ENCODE measurements at regions not wholly inside any gene's neighbourhood (a gene's known extent, or its start where the extent isn't known, plus 50 kb on each side); places are given as distances from the start of the nearest gene placed in this dataset.

GRCh38 chr12:115438314-115438713 is 754.3 kb upstream of the TBX3 start:
- no TSS peak for BruUV-seq (replicated peaks)
- in situ Hi-C loops (cut with MboI) (no loop called here), intact Hi-C loops (cut with micrococcal nuclease) (no loop called here)
- ATAC-seq: no peak
- Histone ChIP-seq H3K9me3 (replicated peaks; ENCODE audit: control insufficient read depth, insufficient read depth, low read depth, low read length) (no peaks in the 10 kb centered on the region), H4K20me1 (replicated peaks; ENCODE audit: control insufficient read depth, insufficient read depth, low read length) (no peaks in the 10 kb centered on the region; the same call in 1 of the 2 replicates), H3K27me3 (ENCODE audit: control insufficient read depth in 2 of 2, insufficient read depth in 2 of 2, low read length in 2 of 2) (no peaks in the 10 kb centered on the region; a peak in 1 of 5 replicates), H3K4me2 (ENCODE audit: insufficient read depth, low read length) (no peak overlapping the region), H3K4me1 (replicated peaks in 1 of 2; ENCODE audit: control insufficient read depth in 2 of 2, insufficient read depth in 2 of 2, low read length in 2 of 2) (no peaks in the 10 kb centered on the region), H2AFZ (ENCODE audit: low read depth, low read length) (no peak overlapping the region), H3K79me2 (ENCODE audit: control insufficient read depth, insufficient read depth, low read length) (no peaks in the 10 kb centered on the region), H3K36me3 (ENCODE audit: control insufficient read depth, insufficient read depth, low read length) (no peaks in the 10 kb centered on the region), H3K4me3 (no peak overlapping the region), H3K27ac (ENCODE audit: extremely low read depth, low read depth, low read length) (no peak overlapping the region), H3K9me1 (ENCODE audit: control insufficient read depth, insufficient read depth, low read length) (no peaks in the 10 kb centered on the region), H3K9ac (ENCODE audit: insufficient read depth in 1 of 2, low read depth in 2 of 2, low read length in 2 of 2) (no peak overlapping the region)
- ChIA-PET CTCF (ENCODE audit: low intra/inter-chr PET ratio) (no interaction called here), POLR2A (interaction anchor here (0.7 kb wide), 1 partner anchor 26 kb away, joined by 3 read pairs; no protein-coding TSS in a partner anchor)
- FAIRE-seq: no peak
- TF ChIP-seq FOSL1 (tag; conservative IDR thresholded peaks at IDR 0.05): no peak
- no peak for TF ChIP-seq TARDBP (IDR thresholded peaks at IDR 0.05)
- no peak for TF ChIP-seq BDP1 (IDR thresholded peaks at IDR 0.05; ENCODE audit: insufficient read depth, insufficient read length)
- no peak for TF ChIP-seq ATF7 (IDR thresholded peaks at IDR 0.05)
- DNase-seq (ENCODE audit: extremely low read depth in 1 of 4, low spot score in 3 of 4): no peak
- 0% methylated on average over 1 of the region's 4 CpGs for WGBS (ENCODE audit: insufficient coverage, low coverage, missing lambda C conversion rate)

- no peak overlapping the region for H3K27ac ChIP-seq (ENCODE audit: extremely low read depth, low read depth, low read length)
- ChIA-PET CTCF (ENCODE audit: low intra/inter-chr PET ratio) (no interaction called here), POLR2A (no interaction called here)
- WGBS (ENCODE audit: insufficient coverage, low coverage, missing lambda C conversion rate): 0% methylated on average over 5 of the region's 5 CpGs
- H3K4me3 ChIP-seq: no peak overlapping the region
- no peaks in the 10 kb centered on the region; a peak in 1 of 5 replicates for H3K27me3 ChIP-seq (ENCODE audit: control insufficient read depth in 2 of 2, insufficient read depth in 2 of 2, low read length in 2 of 2)
- H3K36me3 ChIP-seq (ENCODE audit: control insufficient read depth, insufficient read depth, low read length): no peaks in the 10 kb centered on the region
- no peaks in the 10 kb centered on the region for H3K79me2 ChIP-seq (ENCODE audit: control insufficient read depth, insufficient read depth, low read length)
- no peaks in the 10 kb centered on the region for H3K9me1 ChIP-seq (ENCODE audit: control insufficient read depth, insufficient read depth, low read length)
- intact Hi-C loops (cut with micrococcal nuclease): no loop called here
- H3K9ac ChIP-seq (ENCODE audit: insufficient read depth in 1 of 2, low read depth in 2 of 2, low read length in 2 of 2): no peak overlapping the region
- no peak overlapping the region for H2AFZ ChIP-seq (ENCODE audit: low read depth, low read length)
- no peak for ATAC-seq
- BruUV-seq (replicated peaks): no TSS peak
- H3K4me1 ChIP-seq (replicated peaks in 1 of 2; ENCODE audit: control insufficient read depth in 2 of 2, insufficient read depth in 2 of 2, low read length in 2 of 2): no peaks in the 10 kb centered on the region
- no peak overlapping the region for H3K4me2 ChIP-seq (ENCODE audit: insufficient read depth, low read length)
- in situ Hi-C loops (cut with MboI): no loop called here
- H3K9me3 ChIP-seq (replicated peaks; ENCODE audit: control insufficient read depth, insufficient read depth, low read depth, low read length): no peaks in the 10 kb centered on the region
- DNase-seq (ENCODE audit: extremely low read depth in 1 of 4, low spot score in 3 of 4): no peak
- no peak for FAIRE-seq
- no peaks in the 10 kb centered on the region; the same call in 1 of the 2 replicates for H4K20me1 ChIP-seq (replicated peaks; ENCODE audit: control insufficient read depth, insufficient read depth, low read length)
- TF ChIP-seq RBM15 (IDR thresholded peaks at IDR 0.05; ENCODE audit: insufficient read depth, low read length) (no peak), MXI1 (IDR thresholded peaks at IDR 0.05; ENCODE audit: low read depth, low read length) (no peak), ZNF696 (CRISPR knock-in tag; conservative IDR thresholded peaks at IDR 0.05) (no peak), BCL6 (CRISPR knock-in tag; IDR thresholded peaks at IDR 0.05) (no peak), MEF2A (IDR thresholded peaks at IDR 0.05; ENCODE audit: control insufficient read depth, low read depth, low read length) (no peak), KDM5B (IDR thresholded peaks at IDR 0.05; ENCODE audit: insufficient replicate concordance, low read depth, low read length) (no peak), RAD21 (CRISPR knock-in tag; conservative IDR thresholded peaks at IDR 0.05 in 1 of 2, IDR thresholded peaks at IDR 0.05 in 1 of 2) (no peak), FOXA1 (IDR thresholded peaks at IDR 0.05; ENCODE audit: borderline replicate concordance) (no peak), ATF2 (CRISPR knock-in tag; IDR thresholded peaks at IDR 0.05) (no peak), ZNF644 (tag; IDR thresholded peaks at IDR 0.05; ENCODE audit: low read depth) (no peak), BRCA1 (IDR thresholded peaks at IDR 0.05) (no peak), BRCA1 (CRISPR knock-in tag; IDR thresholded peaks at IDR 0.05) (no peak), GATAD2A (IDR thresholded peaks at IDR 0.05) (no peak)
Observed at GRCh38 chr12:115437061-115437567, 753.1 kb upstream of the TBX3 start.

All from K562 (cell line).